ENCODE measurements at regions not wholly inside any gene's neighbourhood (a gene's known extent, or its start where the extent isn't known, plus 50 kb on each side); places are given as distances from the start of the nearest gene placed in this dataset.

- Mint-ChIP-seq H3K27ac (no peak overlapping the region), H3K27me3 (no peaks in the 10 kb centered on the region)
These were observed 52.0 kb downstream of the LRATD1 start for GRCh38 chr2:14684516-14684915.

DNA sequence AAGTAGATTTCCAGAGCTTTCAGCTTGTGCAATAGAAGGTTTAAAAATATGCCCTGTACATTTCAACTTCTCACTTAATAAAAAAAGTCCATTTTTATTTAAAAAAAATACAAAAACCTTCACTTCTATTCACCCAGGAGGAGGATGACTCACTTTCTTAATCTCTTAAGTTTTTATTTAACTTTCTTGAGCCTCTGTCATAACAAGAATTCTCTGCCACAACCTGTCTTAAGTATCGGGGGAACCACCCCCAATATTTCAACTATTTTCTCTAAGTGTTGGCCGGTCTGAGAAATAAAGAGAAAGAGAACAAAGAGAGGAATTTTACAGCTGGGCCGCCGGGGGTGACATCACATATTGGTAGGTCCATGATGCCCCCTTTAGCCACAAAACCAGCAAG, 58.4 kb downstream of the LRATD1 start:
- no peaks in the 10 kb centered on the region for H3K4me1 Mint-ChIP-seq (ENCODE audit: low read depth)
- no peaks in the 10 kb centered on the region for H3K36me3 Mint-ChIP-seq
- no peaks in the 10 kb centered on the region for H3K27me3 Mint-ChIP-seq
- H3K9me3 Mint-ChIP-seq (ENCODE audit: low read depth) = peaks cover 22% of the 10 kb centered on the region
- H3K4me3 Mint-ChIP-seq = no peak overlapping the region
- no peak overlapping the region for H3K27ac Mint-ChIP-seq

More at GRCh38 chr2:14684516-14684915, 52.0 kb downstream of the LRATD1 start:
- Mint-ChIP-seq H3K4me3 (no peak overlapping the region), H3K9me3 (ENCODE audit: low read depth) (peaks cover 9% of the 10 kb centered on the region), H3K36me3 (no peaks in the 10 kb centered on the region), H3K4me1 (ENCODE audit: low read depth) (no peaks in the 10 kb centered on the region)

DNA sequence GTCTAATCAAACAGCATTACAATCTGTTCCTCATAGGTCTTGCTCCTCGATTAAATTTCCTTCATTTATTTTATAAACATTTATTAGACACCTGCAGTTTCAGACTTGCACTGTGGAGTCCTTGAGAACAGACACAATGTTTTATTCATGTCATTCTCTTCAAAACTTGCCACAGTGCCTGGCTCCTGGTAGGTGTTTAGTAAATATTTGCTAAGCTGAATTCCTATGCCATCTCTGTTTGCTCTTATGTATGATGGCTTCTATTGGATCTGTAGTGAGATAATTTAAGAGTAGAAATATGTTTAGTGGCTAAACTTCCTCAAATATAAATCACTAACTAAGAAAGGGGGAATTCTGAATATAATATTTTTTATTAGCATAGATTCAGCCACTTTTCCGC, 61.4 kb downstream of the LRATD1 start:
- peaks cover 16% of the 10 kb centered on the region for H3K9me3 Mint-ChIP-seq (ENCODE audit: low read depth)
- H3K4me3 Mint-ChIP-seq = no peak overlapping the region
- H3K27ac Mint-ChIP-seq = no peak overlapping the region
- no peaks in the 10 kb centered on the region for H3K4me1 Mint-ChIP-seq (ENCODE audit: low read depth)
- H3K27me3 Mint-ChIP-seq = no peaks in the 10 kb centered on the region
- H3K36me3 Mint-ChIP-seq = no peaks in the 10 kb centered on the region

GRCh38 chr2:14700753-14701152, 68.2 kb downstream of the LRATD1 start:
- Mint-ChIP-seq H3K4me1 (ENCODE audit: low read depth) (no peaks in the 10 kb centered on the region), H3K36me3 (no peaks in the 10 kb centered on the region), H3K9me3 (ENCODE audit: low read depth) (no peaks in the 10 kb centered on the region), H3K27me3 (peaks cover 1% of the 10 kb centered on the region), H3K4me3 (no peak overlapping the region), H3K27ac (no peak overlapping the region)

- no peak overlapping the region for H3K4me3 Mint-ChIP-seq
- no peaks in the 10 kb centered on the region for H3K4me1 Mint-ChIP-seq (ENCODE audit: low read depth)
- no peak overlapping the region for H3K27ac Mint-ChIP-seq
- H3K27me3 Mint-ChIP-seq = peaks cover 1% of the 10 kb centered on the region
- H3K36me3 Mint-ChIP-seq = no peaks in the 10 kb centered on the region
- no peaks in the 10 kb centered on the region for H3K9me3 Mint-ChIP-seq (ENCODE audit: low read depth)
These were observed 69.7 kb downstream of the LRATD1 start for GRCh38 chr2:14702258-14702657.

- H3K4me3 Mint-ChIP-seq = no peak overlapping the region
- no peak overlapping the region for H3K27ac Mint-ChIP-seq
- H3K4me1 Mint-ChIP-seq (ENCODE audit: low read depth) = no peaks in the 10 kb centered on the region
- H3K36me3 Mint-ChIP-seq = no peaks in the 10 kb centered on the region
- no peaks in the 10 kb centered on the region for H3K9me3 Mint-ChIP-seq (ENCODE audit: low read depth)
- peaks cover 1% of the 10 kb centered on the region for H3K27me3 Mint-ChIP-seq
These were observed 73.7 kb downstream of the LRATD1 start for GRCh38 chr2:14706201-14706600.

- H3K36me3 Mint-ChIP-seq = no peaks in the 10 kb centered on the region
- H3K9me3 Mint-ChIP-seq (ENCODE audit: low read depth) = no peaks in the 10 kb centered on the region
- H3K27me3 Mint-ChIP-seq = no peaks in the 10 kb centered on the region
- no peak overlapping the region for H3K4me3 Mint-ChIP-seq
- H3K27ac Mint-ChIP-seq = no peak overlapping the region
- H3K4me1 Mint-ChIP-seq (ENCODE audit: low read depth) = no peaks in the 10 kb centered on the region
These were observed 79.6 kb downstream of the LRATD1 start for GRCh38 chr2:14712111-14712510.

GRCh38 chr2:14713248-14713647, 80.7 kb downstream of the LRATD1 start:
- no peaks in the 10 kb centered on the region for H3K27me3 Mint-ChIP-seq
- H3K36me3 Mint-ChIP-seq = no peaks in the 10 kb centered on the region
- no peak overlapping the region for H3K4me3 Mint-ChIP-seq
- H3K27ac Mint-ChIP-seq = no peak overlapping the region
- H3K9me3 Mint-ChIP-seq (ENCODE audit: low read depth) = no peaks in the 10 kb centered on the region
- no peaks in the 10 kb centered on the region for H3K4me1 Mint-ChIP-seq (ENCODE audit: low read depth)

DNA sequence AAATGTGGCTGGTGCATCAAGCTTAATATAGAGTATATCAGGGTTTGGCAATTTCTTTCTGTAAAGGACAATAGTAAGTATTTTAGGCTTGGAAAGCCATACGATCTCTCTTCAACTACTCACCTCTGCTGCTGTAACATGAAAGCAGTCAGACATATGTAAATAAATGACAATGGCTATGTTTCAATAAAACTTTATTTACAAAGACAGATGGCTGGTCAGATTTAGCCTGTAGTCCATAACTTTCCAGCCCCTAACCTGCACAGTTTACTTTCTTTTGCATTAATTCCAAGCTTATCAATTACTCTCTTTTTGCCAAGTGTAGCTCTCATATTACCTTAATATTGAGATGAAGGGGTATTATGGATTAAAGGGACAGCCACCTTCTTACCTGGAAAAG, 83.1 kb downstream of the LRATD1 start:
- no peak overlapping the region for H3K27ac Mint-ChIP-seq
- no peaks in the 10 kb centered on the region for H3K27me3 Mint-ChIP-seq
- no peaks in the 10 kb centered on the region for H3K4me1 Mint-ChIP-seq (ENCODE audit: low read depth)
- no peaks in the 10 kb centered on the region for H3K36me3 Mint-ChIP-seq
- no peaks in the 10 kb centered on the region for H3K9me3 Mint-ChIP-seq (ENCODE audit: low read depth)
- H3K4me3 Mint-ChIP-seq = no peak overlapping the region

DNA sequence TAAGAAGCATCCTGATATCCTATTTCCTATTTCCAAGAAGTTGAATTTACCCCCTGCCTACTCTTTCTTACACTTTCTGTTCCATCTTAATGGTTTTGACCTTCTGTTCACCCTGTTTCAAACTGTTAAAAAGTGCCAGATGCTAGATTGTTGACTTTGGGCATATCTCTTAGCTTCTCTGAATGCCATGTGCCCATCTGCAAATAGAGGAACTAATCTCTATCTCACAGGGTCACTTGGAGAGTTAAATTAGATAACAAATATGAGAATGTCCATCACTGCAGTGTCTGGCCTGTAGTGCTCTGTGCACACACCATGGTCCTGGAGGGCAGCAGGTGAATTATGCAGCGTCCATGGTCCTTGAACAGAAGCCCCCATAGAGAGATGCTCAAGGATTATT, 83.8 kb downstream of the LRATD1 start:
- Mint-ChIP-seq H3K27me3 (no peaks in the 10 kb centered on the region), H3K4me1 (ENCODE audit: low read depth) (no peaks in the 10 kb centered on the region), H3K9me3 (ENCODE audit: low read depth) (no peaks in the 10 kb centered on the region), H3K4me3 (no peak overlapping the region), H3K27ac (no peak overlapping the region), H3K36me3 (no peaks in the 10 kb centered on the region)

- Mint-ChIP-seq H3K9me3 (ENCODE audit: low read depth) (no peaks in the 10 kb centered on the region), H3K27me3 (no peaks in the 10 kb centered on the region), H3K4me1 (ENCODE audit: low read depth) (no peaks in the 10 kb centered on the region), H3K36me3 (no peaks in the 10 kb centered on the region), H3K27ac (no peak overlapping the region), H3K4me3 (no peak overlapping the region)
These were observed 84.6 kb downstream of the LRATD1 start for GRCh38 chr2:14717131-14717530.

- Mint-ChIP-seq H3K4me3 (no peak overlapping the region), H3K27ac (no peak overlapping the region), H3K27me3 (peaks cover 7% of the 10 kb centered on the region), H3K36me3 (no peaks in the 10 kb centered on the region), H3K4me1 (ENCODE audit: low read depth) (no peaks in the 10 kb centered on the region), H3K9me3 (ENCODE audit: low read depth) (no peaks in the 10 kb centered on the region)
These were observed 87.8 kb downstream of the LRATD1 start for GRCh38 chr2:14720319-14720718.

GRCh38 chr2:14720739-14721138, 88.2 kb downstream of the LRATD1 start:
- Mint-ChIP-seq H3K36me3 (no peaks in the 10 kb centered on the region), H3K27ac (no peak overlapping the region), H3K9me3 (ENCODE audit: low read depth) (no peaks in the 10 kb centered on the region), H3K4me3 (no peak overlapping the region), H3K4me1 (ENCODE audit: low read depth) (no peaks in the 10 kb centered on the region), H3K27me3 (peaks cover 7% of the 10 kb centered on the region)

DNA sequence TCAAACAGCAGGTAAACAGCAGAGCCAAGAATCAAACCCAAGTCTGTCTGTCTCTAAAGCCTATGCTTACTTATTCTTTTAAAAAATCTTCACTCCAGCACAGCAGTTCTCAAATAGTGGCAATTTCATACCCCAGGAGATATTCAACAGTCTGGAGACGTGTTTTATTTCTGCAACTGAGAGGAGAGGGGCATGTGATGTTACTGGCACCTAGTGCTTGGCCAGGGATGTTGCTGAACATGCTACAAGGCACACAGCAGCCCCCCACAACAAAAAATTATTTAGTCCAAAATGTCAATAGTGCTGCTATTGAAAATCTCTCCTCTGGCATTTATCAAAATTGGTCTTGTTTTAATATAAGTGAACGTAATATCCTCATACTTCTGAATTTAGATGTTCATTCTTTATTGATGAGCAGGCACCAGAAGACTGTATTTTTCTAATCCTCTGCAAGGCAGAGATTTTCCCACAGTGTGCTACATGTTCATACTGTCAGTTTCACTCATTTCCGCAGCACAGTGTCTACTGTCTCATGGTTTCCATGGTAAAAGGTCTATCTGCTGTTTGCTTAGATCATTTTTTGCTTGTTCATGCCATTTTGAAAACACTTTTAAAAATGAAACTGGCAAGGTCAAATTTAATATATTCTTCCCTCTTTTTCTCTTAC, 90.5 kb downstream of the LRATD1 start:
- Mint-ChIP-seq H3K36me3 (no peaks in the 10 kb centered on the region), H3K27ac (no peak overlapping the region), H3K4me1 (ENCODE audit: low read depth) (no peaks in the 10 kb centered on the region), H3K27me3 (peaks cover 7% of the 10 kb centered on the region), H3K9me3 (ENCODE audit: low read depth) (no peaks in the 10 kb centered on the region), H3K4me3 (no peak overlapping the region)

DNA sequence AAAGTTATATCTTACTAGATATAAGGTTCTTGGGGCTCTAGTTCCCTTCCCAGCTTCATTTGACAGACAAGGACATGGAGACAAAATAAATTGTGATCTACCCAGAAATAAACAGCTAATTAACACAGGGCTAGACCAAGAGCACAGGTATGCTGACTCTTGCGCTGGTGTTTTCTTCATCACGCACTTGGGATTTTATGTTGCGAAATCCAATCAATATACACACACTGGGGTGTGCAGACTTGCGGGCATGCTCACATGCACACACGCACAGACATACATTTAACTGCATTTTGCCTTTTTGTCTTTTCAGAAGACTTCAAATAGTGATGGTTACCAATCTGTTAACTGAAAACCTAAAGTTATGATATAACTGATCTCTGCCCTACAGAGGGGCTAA, 91.2 kb downstream of the LRATD1 start:
- no peak overlapping the region for H3K27ac Mint-ChIP-seq
- no peaks in the 10 kb centered on the region for H3K36me3 Mint-ChIP-seq
- peaks cover 7% of the 10 kb centered on the region for H3K27me3 Mint-ChIP-seq
- no peaks in the 10 kb centered on the region for H3K9me3 Mint-ChIP-seq (ENCODE audit: low read depth)
- no peak overlapping the region for H3K4me3 Mint-ChIP-seq
- H3K4me1 Mint-ChIP-seq (ENCODE audit: low read depth) = no peaks in the 10 kb centered on the region

GRCh38 chr2:14735696-14736095, 103.2 kb downstream of the LRATD1 start:
- Mint-ChIP-seq H3K36me3 (no peaks in the 10 kb centered on the region), H3K27ac (no peak overlapping the region), H3K9me3 (ENCODE audit: low read depth) (no peaks in the 10 kb centered on the region), H3K4me1 (ENCODE audit: low read depth) (no peaks in the 10 kb centered on the region), H3K4me3 (no peak overlapping the region), H3K27me3 (peaks cover 2% of the 10 kb centered on the region)
